AG09309 (cell line): ENCODE measurements at regions not wholly inside any gene's neighbourhood (a gene's known extent, or its start where the extent isn't known, plus 50 kb on each side); places are given as distances from the start of the nearest gene placed in this dataset.

Source experiments
- DNase-seq: peaks from one replicate; pipeline ENCODE4 v3.0.0-alpha.2; 2010; ENCODE audit warnings: low read depth
- H3K4me3 ChIP-seq: 2 replicates; pipeline ENCODE4 v1.5.1; 2011; ENCODE audit warnings: mild to moderate bottlenecking, low read depth, low read length, moderate library complexity; ENCODE audit not compliant: control insufficient read depth
- CTCF ChIP-seq: IDR thresholded peaks from 2 replicates; pipeline ENCODE4 v1.5.1; 2011; ENCODE audit warnings: mild to moderate bottlenecking, low read depth, low read length, inconsistent platforms; ENCODE audit not compliant: insufficient read depth, control insufficient read depth; ENCODE audit errors: missing control alignments

- no peak for DNase-seq
Observed at GRCh38 chr15:68499620-68500312, 67.8 kb upstream of the ITGA11 start.

GRCh38 chr15:68500363-68501258 lies 68.6 kb upstream of the ITGA11 start:
- DNase-seq: no peak
- no peak for TF ChIP-seq CTCF
- no peak overlapping the region for H3K4me3 ChIP-seq

More at GRCh38 chr15:68499620-68500312, 67.8 kb upstream of the ITGA11 start:
- H3K4me3 ChIP-seq: no peak overlapping the region
- no peak for TF ChIP-seq CTCF

- no peak for TF ChIP-seq CTCF
- no peak overlapping the region for H3K4me3 ChIP-seq
- no peak for DNase-seq
Observed at GRCh38 chr15:68501259-68501591, 69.3 kb upstream of the ITGA11 start.

GRCh38 chr15:68501616-68502015 lies 69.7 kb upstream of the ITGA11 start:
- no peak for TF ChIP-seq CTCF
- no peak for DNase-seq
- no peak overlapping the region for H3K4me3 ChIP-seq

- TF ChIP-seq CTCF: no peak
- H3K4me3 ChIP-seq: no peak overlapping the region
- DNase-seq: no peak
Observed at GRCh38 chr15:68502398-68502901, 70.5 kb upstream of the ITGA11 start.

- no peak overlapping the region for H3K4me3 ChIP-seq
- TF ChIP-seq CTCF: no peak
- no peak for DNase-seq
Observed at GRCh38 chr15:68503213-68503612, 71.2 kb upstream of the ITGA11 start.
